HG02870 (cell line): ENCODE measurements at regions not wholly inside any gene's neighbourhood (a gene's known extent, or its start where the extent isn't known, plus 50 kb on each side); places are given as distances from the start of the nearest gene placed in this dataset.

Source experiments
- ATAC-seq: cut with Tn5 transposase; IDR thresholded peaks from one replicate; pipeline ENCODE4 v1.9.1; 2021; ENCODE audit warnings: mild to moderate bottlenecking, moderate library complexity; ENCODE audit not compliant: unreplicated experiment

- no peak for ATAC-seq
Measured at GRCh38 chr12:124448241-124448954, 119.0 kb downstream of the NCOR2 start.

GRCh38 chr12:124446364-124446763 is 121.0 kb downstream of the NCOR2 start:
- no peak for ATAC-seq

GRCh38 chr12:124445826-124446225 is 121.6 kb downstream of the NCOR2 start:
- no peak for ATAC-seq

- ATAC-seq = no peak
Measured at GRCh38 chr12:124445121-124445718, 122.2 kb downstream of the NCOR2 start.

- no peak for ATAC-seq
Measured at GRCh38 chr12:124443931-124444712, 123.3 kb downstream of the NCOR2 start.

- ATAC-seq = no peak
Measured at GRCh38 chr12:124442772-124443445, 124.5 kb downstream of the NCOR2 start.

GRCh38 chr12:124442281-124442680 is 125.1 kb downstream of the NCOR2 start:
- ATAC-seq = no peak

GRCh38 chr12:124441443-124442194 is 125.8 kb downstream of the NCOR2 start:
- no peak for ATAC-seq

- ATAC-seq = no peak
Measured at GRCh38 chr12:124440841-124441381, 126.5 kb downstream of the NCOR2 start.

- ATAC-seq = no peak
Measured at GRCh38 chr12:124440031-124440626, 127.3 kb downstream of the NCOR2 start.

- ATAC-seq = no peak
Measured at GRCh38 chr12:124438437-124439056, 128.9 kb downstream of the NCOR2 start.

- no peak for ATAC-seq
Measured at GRCh38 chr12:124437617-124438436, 129.6 kb downstream of the NCOR2 start.

- ATAC-seq = no peak
Measured at GRCh38 chr12:124437121-124437520, 130.3 kb downstream of the NCOR2 start.

GRCh38 chr12:124436366-124436765 is 131.0 kb downstream of the NCOR2 start:
- no peak for ATAC-seq

- no peak for ATAC-seq
Measured at GRCh38 chr12:124435806-124436345, 131.5 kb downstream of the NCOR2 start.

- ATAC-seq = no peak
Measured at GRCh38 chr12:124434951-124435805, 132.2 kb downstream of the NCOR2 start.

- ATAC-seq = no peak
Measured at GRCh38 chr12:124434354-124434753, 133.1 kb downstream of the NCOR2 start.
